ENCODE measurements at regions not wholly inside any gene's neighbourhood (a gene's known extent, or its start where the extent isn't known, plus 50 kb on each side); places are given as distances from the start of the nearest gene placed in this dataset.

DNA sequence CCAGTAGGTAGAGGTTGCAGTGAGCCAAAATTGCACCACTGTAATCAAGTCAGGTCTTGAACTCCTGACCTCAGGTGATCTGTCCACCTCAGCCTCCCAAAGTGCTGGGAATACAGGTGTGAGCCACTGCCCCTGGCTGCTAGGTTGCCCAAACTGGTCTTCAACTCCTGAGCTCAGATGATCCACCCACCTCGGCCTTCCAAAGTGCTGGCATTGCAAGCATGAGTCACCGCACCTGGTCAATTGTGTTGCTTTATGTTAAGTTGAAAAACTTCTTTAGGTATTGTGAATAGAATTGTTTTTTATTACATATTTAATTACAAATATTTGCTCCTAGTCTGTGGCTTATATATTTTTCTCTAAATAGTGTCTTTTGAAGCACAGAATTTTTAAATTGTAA, 80.5 kb downstream of the PRKAB2 start:
- TF ChIP-seq POLR2A (IDR thresholded peaks at IDR 0.05), result no peak
- TF ChIP-seq EP300 (IDR thresholded peaks at IDR 0.05), result no peak
- TF ChIP-seq, protein P1, sequence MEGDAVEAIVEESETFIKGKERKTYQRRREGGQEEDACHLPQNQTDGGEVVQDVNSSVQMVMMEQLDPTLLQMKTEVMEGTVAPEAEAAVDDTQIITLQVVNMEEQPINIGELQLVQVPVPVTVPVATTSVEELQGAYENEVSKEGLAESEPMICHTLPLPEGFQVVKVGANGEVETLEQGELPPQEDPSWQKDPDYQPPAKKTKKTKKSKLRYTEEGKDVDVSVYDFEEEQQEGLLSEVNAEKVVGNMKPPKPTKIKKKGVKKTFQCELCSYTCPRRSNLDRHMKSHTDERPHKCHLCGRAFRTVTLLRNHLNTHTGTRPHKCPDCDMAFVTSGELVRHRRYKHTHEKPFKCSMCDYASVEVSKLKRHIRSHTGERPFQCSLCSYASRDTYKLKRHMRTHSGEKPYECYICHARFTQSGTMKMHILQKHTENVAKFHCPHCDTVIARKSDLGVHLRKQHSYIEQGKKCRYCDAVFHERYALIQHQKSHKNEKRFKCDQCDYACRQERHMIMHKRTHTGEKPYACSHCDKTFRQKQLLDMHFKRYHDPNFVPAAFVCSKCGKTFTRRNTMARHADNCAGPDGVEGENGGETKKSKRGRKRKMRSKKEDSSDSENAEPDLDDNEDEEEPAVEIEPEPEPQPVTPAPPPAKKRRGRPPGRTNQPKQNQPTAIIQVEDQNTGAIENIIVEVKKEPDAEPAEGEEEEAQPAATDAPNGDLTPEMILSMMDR (IDR thresholded peaks at IDR 0.05), result no peak
